ENCODE measurements at regions not wholly inside any gene's neighbourhood (a gene's known extent, or its start where the extent isn't known, plus 50 kb on each side); places are given as distances from the start of the nearest gene placed in this dataset.
"Not testable (repeated sequence)": the region's sequence is repeated elsewhere in the genome, so short reads cannot be mapped to it uniquely, and the experiment has no call there.

DNA sequence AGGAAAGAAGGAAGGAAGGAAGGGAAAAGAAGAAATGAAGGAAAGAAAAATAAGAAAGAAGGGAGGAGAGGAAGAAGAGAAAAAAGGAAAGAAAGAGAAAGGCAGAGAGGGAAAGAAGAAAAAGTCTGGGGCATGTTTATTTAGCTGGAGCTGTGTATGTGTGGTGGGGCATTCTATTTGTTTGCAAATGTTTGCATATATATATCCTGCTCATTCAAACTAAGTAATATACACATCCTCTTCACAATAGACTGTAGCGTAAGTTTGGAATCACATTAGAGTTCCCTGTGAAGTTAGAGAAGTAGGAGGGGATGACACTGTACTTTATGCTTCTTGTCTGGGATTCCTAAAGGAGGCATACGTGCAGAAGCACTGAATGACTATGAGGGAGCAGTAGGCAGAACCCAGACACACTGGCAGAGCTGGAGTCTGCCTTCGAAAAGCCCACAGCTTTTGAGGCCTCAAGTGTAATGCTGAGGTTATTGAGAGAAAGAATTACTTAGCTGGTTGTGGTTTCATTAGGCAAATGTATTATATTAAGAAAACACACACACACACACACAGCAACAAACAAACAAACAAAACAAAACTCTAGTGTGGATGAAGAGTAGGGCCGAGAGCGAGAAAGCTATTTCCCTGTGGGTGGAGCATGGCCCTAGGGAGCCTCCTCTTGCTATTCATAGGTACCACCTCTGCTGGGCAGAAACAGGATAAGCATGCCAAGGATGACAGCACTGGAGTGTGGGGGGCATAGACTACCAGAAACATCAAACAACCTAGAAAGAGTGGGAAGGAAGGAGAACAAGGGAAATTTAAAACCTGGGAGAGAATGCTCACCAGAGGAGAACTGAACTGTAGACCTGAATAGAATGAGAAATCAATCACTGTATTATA lies 905.1 kb upstream of the NXPH2 start:
- DNase-seq = no peak

DNA sequence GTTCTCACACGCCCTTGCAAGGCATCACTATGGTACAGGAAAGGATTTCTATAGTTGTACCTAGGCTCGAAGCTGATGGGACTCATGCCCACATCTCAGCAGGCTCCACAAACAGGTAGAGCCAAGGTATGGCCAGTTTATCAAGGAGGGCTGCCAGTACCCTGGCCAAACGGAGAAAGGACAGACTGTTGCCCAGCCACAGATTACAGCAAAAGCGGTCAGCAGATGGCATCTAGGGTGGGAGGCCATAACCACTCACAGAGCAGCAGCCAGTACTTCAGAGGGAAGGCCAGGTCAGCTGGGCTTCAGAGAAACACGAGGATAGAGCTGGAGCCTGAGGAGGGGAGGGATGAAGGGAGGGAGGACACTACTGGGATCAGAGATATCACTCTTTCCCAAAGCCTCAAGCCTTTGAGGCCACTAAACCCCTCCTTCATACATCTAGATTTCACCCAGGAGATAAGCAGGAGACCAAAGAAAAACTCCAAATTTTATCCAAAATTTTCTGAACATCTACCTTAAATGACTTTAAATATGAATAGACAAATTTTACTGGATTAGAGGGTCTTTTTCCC lies 904.2 kb upstream of the NXPH2 start:
- DNase-seq = no peak

DNA sequence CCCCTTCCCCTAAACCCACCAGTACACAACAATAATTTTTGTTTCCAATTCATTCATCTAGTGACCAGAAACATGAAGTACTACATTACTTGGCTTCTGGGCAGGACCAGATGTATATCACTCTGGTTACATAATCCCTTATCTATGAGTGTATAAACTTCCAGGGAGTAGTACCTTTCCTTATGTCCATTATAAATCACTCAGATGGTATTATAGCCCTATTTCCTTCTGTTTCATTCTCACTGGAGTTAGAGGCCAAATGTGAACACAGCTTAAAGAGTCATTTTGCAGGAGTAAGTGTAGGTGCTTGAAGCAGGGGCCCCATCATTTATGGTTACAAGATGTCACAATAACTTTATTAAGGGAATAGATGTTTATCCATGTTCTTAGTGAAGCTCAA lies 894.4 kb upstream of the NXPH2 start:
- no peak for DNase-seq

DNA sequence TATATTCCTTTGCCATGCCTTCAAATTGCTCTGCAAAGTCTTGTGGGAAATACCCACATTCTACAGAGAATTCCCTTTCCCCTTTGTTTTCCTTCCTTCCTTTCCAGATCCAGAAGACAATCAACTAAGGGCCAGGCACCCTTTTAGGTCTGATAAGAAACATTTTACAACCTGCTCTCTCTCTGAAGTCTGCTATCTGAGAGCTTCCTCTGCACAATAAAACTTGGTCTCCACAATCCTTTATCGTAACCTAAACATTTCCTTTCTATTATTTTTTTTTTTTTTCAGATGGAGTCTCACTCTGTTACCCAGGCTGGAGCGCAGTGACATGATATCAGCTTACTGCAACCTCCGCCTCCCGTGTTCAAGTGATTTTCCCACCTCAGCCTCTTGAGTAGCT lies 893.3 kb upstream of the NXPH2 start:
- not testable (repeated sequence) for DNase-seq

DNA sequence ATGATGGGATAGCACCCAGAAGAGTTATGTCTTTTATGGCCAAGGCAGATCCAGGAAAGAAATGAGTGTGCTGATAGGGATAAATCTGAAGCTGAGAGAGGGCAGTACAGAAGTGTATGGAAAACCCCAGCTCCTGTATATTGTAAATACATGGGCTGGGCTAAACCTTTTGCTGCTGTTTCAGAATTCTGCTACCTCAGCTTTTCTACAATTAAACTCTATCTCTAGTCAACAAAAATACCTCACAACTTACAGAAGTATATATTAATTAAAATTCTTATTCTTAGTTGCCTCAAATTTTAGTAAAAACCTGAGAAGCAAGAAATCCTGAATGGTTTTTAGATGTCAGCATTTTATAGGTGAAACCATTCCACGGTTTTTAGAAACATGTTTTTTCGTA lies 889.5 kb upstream of the NXPH2 start:
- DNase-seq = no peak

DNA sequence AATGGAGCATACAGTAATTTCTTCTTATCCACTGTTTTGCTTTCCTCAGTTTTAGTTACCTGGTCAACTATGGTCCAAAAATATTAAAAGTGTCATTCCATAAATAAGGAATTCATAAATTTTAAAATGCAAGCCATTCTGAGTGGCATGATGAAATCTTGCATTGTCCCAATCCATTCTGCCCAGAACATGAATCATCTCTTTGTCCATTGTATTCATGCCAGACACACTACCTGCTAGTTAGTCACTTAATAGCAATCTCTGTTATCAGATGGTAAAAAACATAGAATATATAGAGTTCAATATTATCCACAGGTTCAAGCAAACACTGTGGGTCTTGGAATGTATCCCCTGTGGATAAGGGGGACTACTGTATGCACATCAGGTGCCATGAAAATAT lies 872.2 kb upstream of the NXPH2 start:
- no peak for DNase-seq

DNA sequence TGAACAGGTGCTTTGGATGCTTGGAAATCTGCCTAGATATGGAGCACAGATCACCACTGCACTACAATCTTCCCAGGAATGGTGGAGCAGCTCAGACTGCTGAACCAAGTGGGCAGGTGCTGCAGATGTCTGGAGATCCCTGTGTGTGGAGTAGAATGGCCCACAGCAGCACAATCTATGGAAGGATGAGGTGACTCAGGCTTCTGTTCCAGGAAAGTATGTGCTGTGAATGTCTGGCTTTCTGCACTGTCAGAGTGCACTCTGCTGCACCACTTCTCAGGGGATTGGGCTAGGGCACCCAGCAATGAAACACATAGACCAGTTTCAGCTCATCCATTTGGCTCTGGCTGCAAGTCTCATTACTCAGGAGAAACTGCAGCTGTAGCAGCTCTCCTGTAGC lies 865.4 kb upstream of the NXPH2 start:
- no peak for DNase-seq

DNA sequence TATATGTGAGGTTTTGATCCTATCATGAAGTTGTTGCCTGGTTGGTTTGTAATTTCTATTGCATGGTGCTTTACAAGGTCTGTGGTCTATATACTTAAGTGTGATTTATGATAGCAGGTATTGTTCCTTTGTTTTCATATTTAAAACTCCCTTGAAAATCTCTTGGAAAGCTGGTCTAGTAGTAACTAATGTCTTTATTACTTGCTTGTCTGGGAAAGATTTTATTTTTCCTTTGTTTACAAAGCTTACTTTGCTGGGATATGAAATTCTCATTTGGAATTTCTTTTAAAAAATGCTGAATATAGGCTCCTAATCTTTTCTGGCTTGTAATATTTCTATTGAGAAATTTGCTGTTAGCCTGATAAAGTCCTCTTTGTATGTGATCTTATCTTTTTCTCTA lies 862.9 kb upstream of the NXPH2 start:
- no peak for DNase-seq

DNA sequence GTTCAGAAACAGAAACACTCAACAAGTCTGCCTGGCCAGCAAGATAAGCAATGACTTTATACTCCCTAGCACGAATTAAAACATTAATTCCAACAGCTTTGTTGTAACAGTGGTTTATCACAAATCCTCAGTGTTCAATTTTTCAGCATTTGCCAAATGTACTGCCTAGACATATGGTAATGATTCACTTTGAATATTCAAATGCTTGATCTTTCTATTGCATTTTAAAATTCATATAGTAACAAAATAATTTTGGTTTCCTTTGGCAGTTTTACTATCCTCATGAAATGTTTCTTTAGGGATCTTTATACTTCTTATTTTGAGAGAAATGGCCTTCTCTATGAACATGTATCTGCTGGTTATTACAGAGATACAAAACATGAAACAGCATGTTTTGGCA lies 851.8 kb upstream of the NXPH2 start:
- DNase-seq = no peak

DNA sequence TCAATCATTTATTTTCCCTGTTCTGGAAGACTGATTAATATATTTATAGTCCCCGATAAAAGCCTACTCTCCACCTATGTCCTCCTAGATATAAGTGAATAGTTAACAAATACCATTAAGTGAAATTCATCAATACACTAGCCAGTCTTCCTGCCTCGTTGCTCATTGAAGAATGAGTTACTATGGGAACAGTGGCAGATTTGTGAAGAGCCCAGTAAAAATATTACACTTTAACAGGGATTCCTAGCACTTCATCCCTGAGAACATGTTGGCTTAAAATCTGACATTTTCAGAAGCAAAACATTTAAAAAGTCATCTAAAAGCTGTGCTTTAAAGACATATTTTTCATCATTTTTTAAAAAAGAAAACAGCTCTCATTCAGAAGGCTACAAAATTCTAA lies 848.7 kb upstream of the NXPH2 start:
- DNase-seq = no peak

DNA sequence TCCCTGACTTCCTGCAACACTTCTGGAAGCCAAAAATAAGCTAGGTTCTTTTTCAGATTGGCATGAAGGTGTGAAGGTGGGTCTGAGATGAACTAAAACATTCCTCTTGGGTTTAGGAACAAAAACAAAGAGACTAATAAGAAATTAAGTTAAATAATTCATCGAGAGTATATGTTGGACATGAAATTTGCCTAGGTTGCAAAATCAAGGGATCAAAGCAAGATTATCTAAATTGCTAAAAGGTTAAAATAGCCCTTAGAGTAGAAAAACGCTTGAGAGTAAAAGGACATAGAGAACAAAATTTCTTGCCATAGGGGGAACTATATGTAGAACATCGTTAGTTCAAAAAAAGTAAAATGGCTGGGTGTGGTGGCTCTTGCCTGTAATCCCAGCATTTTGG lies 845.9 kb upstream of the NXPH2 start:
- DNase-seq = no peak

DNA sequence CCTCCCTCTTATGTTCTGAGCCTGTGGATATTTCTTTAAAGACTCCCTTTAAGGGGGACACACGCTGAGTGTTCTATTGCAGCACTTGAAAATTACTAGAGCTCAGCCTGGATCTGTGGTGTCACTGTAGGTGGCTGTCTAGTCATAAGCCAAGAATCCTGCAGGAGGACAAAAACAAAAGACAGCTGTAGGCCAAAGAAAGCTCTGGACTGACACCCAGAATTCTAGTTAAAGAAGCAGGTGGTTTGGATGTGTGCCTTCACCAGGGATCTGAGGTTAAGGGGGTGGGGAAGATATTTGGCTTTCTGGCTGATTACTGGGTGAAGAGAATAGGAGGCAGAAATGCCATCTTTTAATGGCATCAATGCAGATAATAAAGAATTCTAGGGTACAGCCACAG lies 842.5 kb upstream of the NXPH2 start:
- no peak for DNase-seq

DNA sequence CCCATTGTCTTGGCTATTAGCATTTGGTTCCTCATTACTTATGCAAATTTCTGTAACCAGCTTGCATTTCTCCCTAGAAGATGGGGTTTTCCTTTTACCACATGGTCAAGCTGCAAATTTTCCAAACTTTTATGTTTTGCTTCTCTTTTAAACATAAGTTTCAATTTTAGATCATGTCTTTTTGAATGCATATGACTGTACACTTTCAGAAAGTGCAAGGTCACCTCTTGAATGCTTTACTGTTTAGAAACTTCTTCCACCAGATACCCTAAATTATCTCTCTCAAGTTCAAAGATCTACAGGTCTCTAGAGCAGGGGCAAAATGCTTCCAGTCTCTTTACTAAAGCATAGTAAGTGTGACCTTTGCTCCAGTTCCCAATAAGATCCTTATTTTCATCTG lies 837.6 kb upstream of the NXPH2 start:
- no peak for DNase-seq

DNA sequence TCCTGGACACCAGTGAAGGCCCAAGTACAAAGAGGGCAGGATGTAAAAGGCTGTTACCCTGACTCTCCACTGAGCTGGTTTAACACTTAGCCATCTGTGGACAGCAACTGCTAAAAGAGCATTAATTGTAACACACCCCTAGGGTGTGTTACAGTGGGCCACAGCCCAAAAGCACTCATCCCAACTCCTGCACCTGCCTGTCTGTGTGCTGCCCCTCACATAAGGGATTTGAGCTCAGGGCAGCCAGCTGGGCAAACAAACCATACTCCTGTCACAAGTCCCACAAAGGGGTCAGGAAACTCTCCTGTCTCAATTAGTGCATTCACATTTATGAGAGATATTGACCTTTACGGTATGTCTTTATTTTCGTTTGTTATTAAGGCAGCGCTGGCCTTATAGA lies 833.1 kb upstream of the NXPH2 start:
- DNase-seq = no peak

DNA sequence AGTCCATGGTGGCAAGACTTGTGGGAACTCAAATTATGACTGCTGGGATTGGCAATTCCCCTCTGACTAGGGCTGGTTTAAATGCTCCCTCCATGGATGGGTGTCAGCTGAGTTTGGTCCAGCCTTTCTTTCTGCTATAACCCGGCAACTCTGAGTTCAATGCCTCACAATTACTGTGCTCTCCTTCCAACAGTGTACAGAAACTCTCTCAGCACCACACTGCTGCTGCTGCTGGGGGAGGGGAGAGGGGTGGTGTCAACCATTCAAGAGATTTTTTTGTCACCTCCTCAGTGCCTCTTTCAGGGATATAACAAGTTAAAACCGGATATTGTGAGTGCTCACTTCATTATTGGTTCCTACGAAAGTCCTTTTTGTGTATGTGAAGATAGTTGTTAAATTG lies 830.3 kb upstream of the NXPH2 start:
- DNase-seq = no peak

DNA sequence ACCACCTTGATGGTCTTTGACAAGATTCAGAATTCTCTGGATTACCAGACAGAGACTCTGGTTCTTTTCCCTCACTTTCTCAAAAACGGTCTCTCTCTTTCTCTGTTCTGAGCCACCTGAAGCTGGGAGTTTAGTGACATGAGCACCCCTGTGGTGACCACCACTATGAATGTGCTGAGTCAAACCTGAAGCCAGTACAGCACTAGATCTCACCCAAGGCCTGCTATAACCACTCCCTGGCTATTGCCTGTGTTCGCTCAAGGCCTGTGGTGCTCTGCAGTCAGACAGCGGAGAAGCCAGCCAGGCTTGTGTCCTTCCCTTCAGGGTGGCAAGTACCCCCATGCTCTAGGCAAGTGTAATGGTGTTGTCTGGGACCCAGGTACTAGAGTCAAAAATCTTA lies 828.9 kb upstream of the NXPH2 start:
- no peak for DNase-seq

DNA sequence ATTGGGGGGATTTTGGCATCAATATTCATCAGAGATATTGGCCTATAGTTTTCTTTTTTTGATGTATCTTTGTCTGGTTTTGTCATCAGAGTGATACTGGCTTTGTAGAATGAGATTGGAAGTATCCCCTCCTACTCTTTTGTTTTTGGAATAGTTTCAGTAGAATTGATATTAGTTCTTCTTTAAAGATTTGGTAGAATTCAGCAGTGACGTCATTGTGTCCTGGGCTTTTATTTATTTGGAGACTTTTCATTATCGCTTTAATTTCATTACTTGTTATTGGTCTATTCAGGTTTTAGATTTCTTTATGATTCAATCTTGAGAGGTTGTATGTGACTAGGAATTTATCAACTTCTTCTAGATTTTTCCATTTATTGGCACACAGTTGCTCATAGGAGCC lies 825.5 kb upstream of the NXPH2 start:
- DNase-seq = no peak

DNA sequence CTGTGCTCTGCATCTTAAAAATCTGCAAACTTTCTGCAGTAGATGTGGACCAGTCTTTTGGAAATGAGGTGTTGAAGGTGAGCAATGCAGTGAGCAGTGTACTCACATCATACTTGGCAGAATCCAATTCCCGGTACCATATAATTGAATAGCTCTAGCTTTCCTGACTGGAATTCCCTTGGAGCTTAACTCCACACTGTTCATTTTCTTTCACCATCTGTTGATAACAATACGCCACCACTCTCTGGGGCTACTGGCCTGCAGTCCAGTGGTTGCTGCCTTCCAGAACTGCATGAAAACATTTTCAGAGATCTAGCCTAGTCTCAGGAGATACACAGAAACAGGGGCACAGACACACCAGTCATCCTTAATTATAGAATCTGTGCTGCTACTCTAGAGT lies 820.0 kb upstream of the NXPH2 start:
- no peak for DNase-seq

DNA sequence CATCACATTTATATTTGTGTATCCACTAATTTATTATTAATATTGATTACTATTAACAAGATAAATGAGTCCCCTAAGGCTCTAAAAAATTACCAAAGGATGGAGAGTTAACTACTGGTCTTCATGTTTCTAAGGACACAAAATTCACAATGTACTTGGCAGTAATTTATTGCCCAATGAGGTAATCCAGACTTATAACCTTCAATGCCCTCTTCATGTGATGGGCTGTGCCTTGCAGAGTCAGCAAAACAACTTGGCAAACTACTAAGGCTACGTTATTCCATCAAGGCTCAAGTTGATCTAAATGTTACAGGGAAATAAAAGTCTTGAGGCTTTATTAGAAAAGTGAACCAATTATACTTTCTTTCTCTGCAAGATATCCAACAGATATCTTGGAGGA lies 804.9 kb upstream of the NXPH2 start:
- DNase-seq = no peak

DNA sequence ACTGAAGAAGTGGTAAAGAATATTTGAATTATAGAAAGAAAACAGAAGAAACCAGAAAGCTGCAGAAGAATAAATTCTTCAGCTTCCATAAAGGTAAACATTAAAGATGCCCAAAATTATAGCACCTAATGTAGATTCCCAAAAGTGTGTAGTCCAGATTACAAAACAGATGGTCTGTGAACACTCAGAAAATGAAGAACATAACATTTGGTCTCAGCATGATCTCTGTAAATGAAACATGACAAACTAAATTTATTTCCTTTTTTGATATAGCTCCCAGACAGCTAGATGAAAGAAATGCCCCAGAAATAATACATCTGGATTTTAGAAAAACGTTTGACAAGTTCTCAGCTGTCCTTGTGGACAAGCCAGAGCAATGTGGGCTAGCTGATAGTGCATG lies 794.2 kb upstream of the NXPH2 start:
- no peak for DNase-seq

DNA sequence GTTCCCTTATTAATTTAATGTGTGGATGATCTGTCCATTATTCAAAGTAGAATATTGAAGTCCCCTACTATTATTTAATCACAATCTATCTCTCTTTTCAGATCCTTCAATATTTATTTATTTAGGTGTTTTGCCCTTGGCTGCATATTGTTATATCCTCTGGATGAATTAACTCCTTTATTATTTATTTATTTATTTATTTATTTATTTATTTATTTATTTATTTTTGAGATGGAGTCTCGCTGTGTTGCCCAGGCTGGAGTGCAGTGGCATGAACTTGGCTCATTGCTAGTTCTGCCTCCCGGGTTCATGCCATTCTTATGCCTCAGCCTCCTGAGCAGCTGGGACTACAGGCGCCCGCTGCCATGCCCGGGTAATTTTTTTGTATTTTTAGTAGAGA lies 776.6 kb upstream of the NXPH2 start:
- DNase-seq = no peak

DNA sequence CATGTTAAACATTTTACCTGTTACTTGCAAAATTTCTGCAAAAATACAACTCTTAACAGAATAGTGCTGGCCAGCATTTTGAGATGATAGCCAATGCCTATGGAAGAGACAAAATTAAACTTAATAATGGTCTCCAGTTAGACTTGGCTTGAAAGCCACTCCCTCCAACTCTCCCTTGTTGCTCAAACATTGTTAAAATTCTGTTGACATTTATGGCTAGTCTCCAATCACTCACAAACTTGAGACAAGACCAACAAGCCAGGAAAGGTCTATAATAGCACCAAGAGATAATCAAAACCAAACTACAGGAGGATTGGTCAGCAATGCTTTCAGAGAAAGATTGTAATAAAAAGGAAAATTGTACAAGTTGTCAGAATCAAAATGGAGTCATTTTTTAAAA lies 770.7 kb upstream of the NXPH2 start:
- no peak for DNase-seq

DNA sequence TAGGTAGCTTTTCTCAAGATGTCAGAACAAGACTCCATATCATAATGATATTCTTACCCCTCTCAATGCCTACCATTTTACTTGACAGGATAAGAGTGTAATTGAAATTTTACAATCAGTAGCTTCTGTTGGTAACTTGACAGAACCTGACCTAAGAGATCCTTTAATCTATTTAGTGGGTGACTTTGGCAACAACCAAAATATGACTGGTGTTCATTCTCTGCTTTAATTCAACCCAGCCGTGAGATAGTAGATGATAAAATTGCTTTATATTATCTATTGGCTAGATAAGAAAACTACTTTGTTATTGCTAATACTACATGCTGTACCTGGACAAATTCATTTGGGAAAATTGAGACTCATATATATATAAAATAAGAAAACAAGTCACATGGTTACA lies 770.2 kb upstream of the NXPH2 start:
- DNase-seq = no peak

DNA sequence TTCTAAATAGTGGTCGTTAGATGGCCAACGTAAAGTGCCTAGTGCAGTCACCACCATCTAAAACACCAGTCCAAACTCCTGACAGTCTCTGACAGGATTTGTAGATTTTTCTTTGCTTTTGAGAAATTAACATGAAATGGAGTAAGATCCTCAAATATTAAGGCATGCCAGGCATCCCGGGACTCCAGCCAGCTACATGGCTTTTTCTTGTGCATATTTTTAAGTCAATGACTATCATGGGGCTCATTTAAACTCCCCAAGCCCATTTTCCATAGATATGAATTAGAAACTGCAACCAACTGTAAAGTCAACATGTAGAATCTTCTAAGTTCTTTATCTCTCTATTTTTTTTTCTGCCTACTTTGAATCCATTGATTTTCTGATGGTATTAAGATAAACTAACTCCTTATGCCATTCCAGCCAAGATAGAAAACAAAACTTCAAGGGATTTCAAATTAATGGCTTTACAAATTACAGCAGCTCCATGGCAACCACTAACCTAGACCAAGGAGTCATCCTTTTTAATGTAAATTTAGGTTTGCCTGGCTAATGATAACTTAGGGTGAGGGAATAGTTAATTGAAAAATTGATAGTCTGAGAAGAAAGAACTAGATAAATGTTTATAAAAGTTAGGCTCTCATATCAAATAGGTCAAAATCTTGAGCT lies 764.1 kb upstream of the NXPH2 start:
- DNase-seq = no peak
